HCT116 (cell line): ENCODE measurements at regions not wholly inside any gene's neighbourhood (a gene's known extent, or its start where the extent isn't known, plus 50 kb on each side); places are given as distances from the start of the nearest gene placed in this dataset.

Experiments used
- ATF3 ChIP-seq: IDR thresholded peaks from 2 replicates; pipeline ENCODE4 v1.6.1; 2012
- CEBPB ChIP-seq: IDR thresholded peaks from 2 replicates; pipeline ENCODE4 v1.6.1; 2012; ENCODE audit warnings: low read depth
- CTCF ChIP-seq, 3 experiments: fragments of 200-600 bp in 1 of 3; sonication (generic) in 1 of 3; IDR thresholded peaks in 2 of 3; conservative IDR thresholded peaks in 1 of 3; 2 replicates each; pipeline ENCODE4 v1.5.1; 2012 to 2017; ENCODE audit warnings: low read depth in 2 of 3, low read length in 2 of 3, antibody characterized with exemption in 1 of 3, borderline replicate concordance in 1 of 3, control low read depth in 1 of 3, mild to moderate bottlenecking in 1 of 3, mixed read lengths in 1 of 3, mixed run types in 1 of 3, moderate library complexity in 1 of 3; ENCODE audit not compliant: insufficient read depth in 1 of 3
- EZH2 ChIP-seq: fragments of 200-600 bp; sonication (generic); IDR thresholded peaks from 2 replicates; pipeline ENCODE4 v1.6.1; 2017; ENCODE audit warnings: antibody characterized with exemption, mixed run types

- no peak for TF ChIP-seq CTCF (IDR thresholded peaks at IDR 0.05 in 2 of 3, conservative IDR thresholded peaks at IDR 0.05 in 1 of 3; ENCODE audit: borderline replicate concordance in 1 of 3, insufficient read depth in 1 of 3, low read depth in 2 of 3, low read length in 2 of 3)
- no peak for TF ChIP-seq ATF3
- TF ChIP-seq EZH2 = no peak
- TF ChIP-seq CEBPB = no peak
Observed at GRCh38 chr3:88542916-88543315, 393.2 kb downstream of the C3orf38 start.
